ENCODE measurements at regions not wholly inside any gene's neighbourhood (a gene's known extent, or its start where the extent isn't known, plus 50 kb on each side); places are given as distances from the start of the nearest gene placed in this dataset.

GRCh38 chr5:43917925-43918324 is 314.9 kb downstream of the NNT start:
- in situ Hi-C loops (cut with HindIII; ENCODE audit: low pct_ligation_motif_present, low sequenced_read_pairs) = no loop called here

DNA sequence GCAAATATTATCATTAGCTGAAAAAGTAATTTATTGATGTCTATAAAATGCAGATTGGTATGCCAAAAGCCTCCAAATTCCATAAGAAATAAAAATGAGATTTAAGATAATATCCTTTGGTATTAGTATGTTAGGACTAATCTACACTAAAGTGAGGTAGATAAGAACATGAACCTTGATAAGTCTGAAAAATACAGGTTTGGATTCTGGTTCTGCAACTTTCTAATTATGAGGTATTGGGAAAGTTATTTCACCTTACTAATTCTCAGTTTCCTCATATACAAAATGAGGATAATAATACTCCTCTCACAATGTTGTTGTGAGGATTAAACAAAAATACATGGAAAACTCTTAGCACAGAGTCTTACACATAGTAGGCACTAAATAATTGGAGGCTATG is 300.1 kb downstream of the NNT start:
- H3K27me3 ChIP-seq (replicated peaks) = no peaks in the 10 kb centered on the region
- H3K27ac ChIP-seq = no peak overlapping the region
- TF ChIP-seq, protein P1, sequence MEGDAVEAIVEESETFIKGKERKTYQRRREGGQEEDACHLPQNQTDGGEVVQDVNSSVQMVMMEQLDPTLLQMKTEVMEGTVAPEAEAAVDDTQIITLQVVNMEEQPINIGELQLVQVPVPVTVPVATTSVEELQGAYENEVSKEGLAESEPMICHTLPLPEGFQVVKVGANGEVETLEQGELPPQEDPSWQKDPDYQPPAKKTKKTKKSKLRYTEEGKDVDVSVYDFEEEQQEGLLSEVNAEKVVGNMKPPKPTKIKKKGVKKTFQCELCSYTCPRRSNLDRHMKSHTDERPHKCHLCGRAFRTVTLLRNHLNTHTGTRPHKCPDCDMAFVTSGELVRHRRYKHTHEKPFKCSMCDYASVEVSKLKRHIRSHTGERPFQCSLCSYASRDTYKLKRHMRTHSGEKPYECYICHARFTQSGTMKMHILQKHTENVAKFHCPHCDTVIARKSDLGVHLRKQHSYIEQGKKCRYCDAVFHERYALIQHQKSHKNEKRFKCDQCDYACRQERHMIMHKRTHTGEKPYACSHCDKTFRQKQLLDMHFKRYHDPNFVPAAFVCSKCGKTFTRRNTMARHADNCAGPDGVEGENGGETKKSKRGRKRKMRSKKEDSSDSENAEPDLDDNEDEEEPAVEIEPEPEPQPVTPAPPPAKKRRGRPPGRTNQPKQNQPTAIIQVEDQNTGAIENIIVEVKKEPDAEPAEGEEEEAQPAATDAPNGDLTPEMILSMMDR (IDR thresholded peaks at IDR 0.05; ENCODE audit: low read depth, low read length, missing control alignments) = no peak
- in situ Hi-C loops (cut with HindIII; ENCODE audit: low pct_ligation_motif_present, low sequenced_read_pairs) = no loop called here
- no peak overlapping the region for H3K4me3 ChIP-seq (ENCODE audit: low read depth, low read length)
- DNase-seq = no peak
- H3K36me3 ChIP-seq (replicated peaks) = no peaks in the 10 kb centered on the region

More at GRCh38 chr5:43917925-43918324, 314.9 kb downstream of the NNT start:
- no peak overlapping the region for H3K4me3 ChIP-seq (ENCODE audit: low read depth, low read length)
- no peaks in the 10 kb centered on the region for H3K36me3 ChIP-seq (replicated peaks)
- no peaks in the 10 kb centered on the region for H3K27me3 ChIP-seq (replicated peaks)
- H3K27ac ChIP-seq = no peak overlapping the region
- no peak for DNase-seq
- TF ChIP-seq, protein P1 (IDR thresholded peaks at IDR 0.05; ENCODE audit: low read depth, low read length, missing control alignments) = no peak

GRCh38 chr5:43900974-43901373 is 298.0 kb downstream of the NNT start:
- DNase-seq = no peak
- Histone ChIP-seq H3K36me3 (replicated peaks) (no peaks in the 10 kb centered on the region), H3K27me3 (replicated peaks) (no peaks in the 10 kb centered on the region), H3K27ac (no peak overlapping the region), H3K4me3 (ENCODE audit: low read depth, low read length) (no peak overlapping the region)
- in situ Hi-C loops (cut with HindIII; ENCODE audit: low pct_ligation_motif_present, low sequenced_read_pairs) = no loop called here
- TF ChIP-seq, protein P1 (IDR thresholded peaks at IDR 0.05; ENCODE audit: low read depth, low read length, missing control alignments) = no peak

DNA sequence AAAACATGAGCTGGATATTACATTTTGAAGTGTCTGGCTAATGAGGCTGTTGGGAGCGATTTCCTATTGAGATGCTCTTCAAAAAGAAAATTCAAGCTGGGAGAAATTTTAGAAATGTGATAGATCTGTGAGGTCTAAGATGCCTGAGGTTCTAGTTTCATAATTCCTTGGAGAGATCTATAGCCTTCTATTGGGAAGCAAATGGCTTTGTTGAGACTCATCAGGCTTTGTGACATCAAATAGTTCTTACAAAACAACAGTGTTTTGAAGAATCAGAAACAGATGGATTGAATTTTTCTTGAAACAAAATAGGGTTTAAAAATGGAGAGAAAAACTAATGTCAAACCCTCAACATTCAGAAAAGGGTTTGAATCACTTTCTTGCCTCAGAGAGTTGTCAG is 292.9 kb downstream of the NNT start:
- no peak overlapping the region for H3K27ac ChIP-seq
- no peaks in the 10 kb centered on the region for H3K36me3 ChIP-seq (replicated peaks)
- no peak overlapping the region for H3K4me3 ChIP-seq (ENCODE audit: low read depth, low read length)
- TF ChIP-seq, protein P1 (IDR thresholded peaks at IDR 0.05; ENCODE audit: low read depth, low read length, missing control alignments) = no peak
- H3K27me3 ChIP-seq (replicated peaks) = no peaks in the 10 kb centered on the region
- in situ Hi-C loops (cut with HindIII; ENCODE audit: low pct_ligation_motif_present, low sequenced_read_pairs) = no loop called here
- DNase-seq = no peak

GRCh38 chr5:43893951-43894684 is 291.1 kb downstream of the NNT start:
- no peaks in the 10 kb centered on the region for H3K36me3 ChIP-seq (replicated peaks)
- in situ Hi-C loops (cut with HindIII; ENCODE audit: low pct_ligation_motif_present, low sequenced_read_pairs) = no loop called here
- DNase-seq = no peak
- H3K27ac ChIP-seq = no peak overlapping the region
- TF ChIP-seq, protein P1 (IDR thresholded peaks at IDR 0.05; ENCODE audit: low read depth, low read length, missing control alignments) = no peak
- H3K4me3 ChIP-seq (ENCODE audit: low read depth, low read length) = no peak overlapping the region
- no peaks in the 10 kb centered on the region for H3K27me3 ChIP-seq (replicated peaks)

- Histone ChIP-seq H3K27ac (no peak overlapping the region), H3K4me3 (ENCODE audit: low read depth, low read length) (no peak overlapping the region), H3K36me3 (replicated peaks) (no peaks in the 10 kb centered on the region), H3K27me3 (replicated peaks) (no peaks in the 10 kb centered on the region)
- in situ Hi-C loops (cut with HindIII; ENCODE audit: low pct_ligation_motif_present, low sequenced_read_pairs) = no loop called here
- DNase-seq = no peak
- TF ChIP-seq, protein P1 (IDR thresholded peaks at IDR 0.05; ENCODE audit: low read depth, low read length, missing control alignments) = no peak
Measured at GRCh38 chr5:43891112-43891511, 288.1 kb downstream of the NNT start.

Measured in brain microvascular endothelial cell (primary cell).